ENCODE measurements at regions not wholly inside any gene's neighbourhood (a gene's known extent, or its start where the extent isn't known, plus 50 kb on each side); places are given as distances from the start of the nearest gene placed in this dataset.

- no peak overlapping the region for H3K9ac ChIP-seq (ENCODE audit: low read length)
- H2AK5ac ChIP-seq (ENCODE audit: low read length, severe bottlenecking), result no peak overlapping the region
- H3K27me3 ChIP-seq (ENCODE audit: control insufficient read depth in 1 of 2, insufficient read depth in 1 of 2, low read length in 2 of 2), result no peaks in the 10 kb centered on the region
- H2BK15ac ChIP-seq (ENCODE audit: low read depth, poor library complexity, severe bottlenecking), result no peak overlapping the region
- WGBS, result 80% methylated on average over 2 of the region's 3 CpGs
- H2AFZ ChIP-seq (ENCODE audit: low read depth, low read length), result no peak overlapping the region
- H3K18ac ChIP-seq (ENCODE audit: low read depth in 1 of 2, low read length in 2 of 2), result no peak overlapping the region
- H4K91ac ChIP-seq (ENCODE audit: low read length), result no peak overlapping the region
- H3K79me1 ChIP-seq (replicated peaks; ENCODE audit: low read length, poor library complexity, severe bottlenecking), result no peaks in the 10 kb centered on the region
- peaks cover 7% of the 10 kb centered on the region for H3K9me3 ChIP-seq (ENCODE audit: control insufficient read depth, low read length)
- no peak overlapping the region for H3K27ac ChIP-seq (ENCODE audit: low read length, poor library complexity, severe bottlenecking)
- H2BK120ac ChIP-seq (ENCODE audit: low read depth, low read length), result no peak overlapping the region
- no peak overlapping the region for H2BK5ac ChIP-seq (ENCODE audit: low read depth, low read length, poor library complexity, severe bottlenecking)
- no peak overlapping the region for H3K4me2 ChIP-seq (ENCODE audit: low read length, poor library complexity, severe bottlenecking)
- H3K23ac ChIP-seq (ENCODE audit: low read length in 2 of 2), result no peak overlapping the region
- no peak overlapping the region for H4K8ac ChIP-seq (ENCODE audit: low read length)
- no peaks in the 10 kb centered on the region for H3K36me3 ChIP-seq (ENCODE audit: control insufficient read depth in 1 of 2, insufficient read depth in 2 of 2, low read depth in 1 of 2, low read length in 2 of 2)
- no peak for DNase-seq
- no peak overlapping the region for H3K14ac ChIP-seq (ENCODE audit: low read length in 2 of 2)
- no peak overlapping the region for H3K4me3 ChIP-seq (ENCODE audit: insufficient read depth in 1 of 2, low read depth in 1 of 2, low read length in 2 of 2)
- no peak overlapping the region for H2BK12ac ChIP-seq (ENCODE audit: low read length in 2 of 2)
- no peaks in the 10 kb centered on the region for H3K4me1 ChIP-seq (ENCODE audit: control insufficient read depth, insufficient read depth, low read depth, low read length)
- no peak overlapping the region for H3K4ac ChIP-seq (ENCODE audit: low read depth in 1 of 2, low read length in 2 of 2)
Measured at GRCh38 chr12:97292588-97292987, 170.0 kb upstream of the RMST start.

- no peak overlapping the region for H3K18ac ChIP-seq (ENCODE audit: low read depth in 1 of 2, low read length in 2 of 2)
- H3K36me3 ChIP-seq (ENCODE audit: control insufficient read depth in 1 of 2, insufficient read depth in 2 of 2, low read depth in 1 of 2, low read length in 2 of 2), result no peaks in the 10 kb centered on the region
- no peaks in the 10 kb centered on the region for H3K27me3 ChIP-seq (ENCODE audit: control insufficient read depth in 1 of 2, insufficient read depth in 1 of 2, low read length in 2 of 2)
- H3K4me1 ChIP-seq (ENCODE audit: control insufficient read depth, insufficient read depth, low read depth, low read length), result no peaks in the 10 kb centered on the region
- H2BK12ac ChIP-seq (ENCODE audit: low read length in 2 of 2), result no peak overlapping the region
- no peak overlapping the region for H2BK5ac ChIP-seq (ENCODE audit: low read depth, low read length, poor library complexity, severe bottlenecking)
- no peak overlapping the region for H2AFZ ChIP-seq (ENCODE audit: low read depth, low read length)
- H4K8ac ChIP-seq (ENCODE audit: low read length), result no peak overlapping the region
- no peak overlapping the region for H3K27ac ChIP-seq (ENCODE audit: low read length, poor library complexity, severe bottlenecking)
- no peak overlapping the region for H2BK15ac ChIP-seq (ENCODE audit: low read depth, poor library complexity, severe bottlenecking)
- no peak overlapping the region for H3K4me3 ChIP-seq (ENCODE audit: insufficient read depth in 1 of 2, low read depth in 1 of 2, low read length in 2 of 2)
- H3K79me1 ChIP-seq (replicated peaks; ENCODE audit: low read length, poor library complexity, severe bottlenecking), result no peaks in the 10 kb centered on the region
- no peak overlapping the region for H3K4ac ChIP-seq (ENCODE audit: low read depth in 1 of 2, low read length in 2 of 2)
- no peak overlapping the region for H3K4me2 ChIP-seq (ENCODE audit: low read length, poor library complexity, severe bottlenecking)
- WGBS, result 63% methylated on average over 1 of the region's 1 CpG
- no peak overlapping the region for H2BK120ac ChIP-seq (ENCODE audit: low read depth, low read length)
- H4K91ac ChIP-seq (ENCODE audit: low read length), result no peak overlapping the region
- no peak for DNase-seq
- H3K23ac ChIP-seq (ENCODE audit: low read length in 2 of 2), result no peak overlapping the region
- H2AK5ac ChIP-seq (ENCODE audit: low read length, severe bottlenecking), result no peak overlapping the region
- H3K9me3 ChIP-seq (ENCODE audit: control insufficient read depth, low read length), result peaks cover 7% of the 10 kb centered on the region
- H3K14ac ChIP-seq (ENCODE audit: low read length in 2 of 2), result no peak overlapping the region
- H3K9ac ChIP-seq (ENCODE audit: low read length), result no peak overlapping the region
Measured at GRCh38 chr12:97293541-97293940, 169.1 kb upstream of the RMST start.

GRCh38 chr12:97299847-97300246, 162.8 kb upstream of the RMST start:
- 86% methylated on average over 5 of the region's 5 CpGs for WGBS
- peaks cover 6% of the 10 kb centered on the region for H3K9me3 ChIP-seq (ENCODE audit: control insufficient read depth, low read length)
- H3K79me1 ChIP-seq (replicated peaks; ENCODE audit: low read length, poor library complexity, severe bottlenecking), result no peaks in the 10 kb centered on the region
- H2AK5ac ChIP-seq (ENCODE audit: low read length, severe bottlenecking), result no peak overlapping the region
- DNase-seq, result no peak
- no peak overlapping the region for H3K14ac ChIP-seq (ENCODE audit: low read length in 2 of 2)
- no peak overlapping the region for H3K18ac ChIP-seq (ENCODE audit: low read depth in 1 of 2, low read length in 2 of 2)
- no peak overlapping the region for H4K8ac ChIP-seq (ENCODE audit: low read length)
- H3K4me1 ChIP-seq (ENCODE audit: control insufficient read depth, insufficient read depth, low read depth, low read length), result no peaks in the 10 kb centered on the region
- H2BK15ac ChIP-seq (ENCODE audit: low read depth, poor library complexity, severe bottlenecking), result no peak overlapping the region
- H3K27me3 ChIP-seq (ENCODE audit: control insufficient read depth in 1 of 2, insufficient read depth in 1 of 2, low read length in 2 of 2), result no peaks in the 10 kb centered on the region
- H3K27ac ChIP-seq (ENCODE audit: low read length, poor library complexity, severe bottlenecking), result peak overlapping the region; percentile 17
- H2BK5ac ChIP-seq (ENCODE audit: low read depth, low read length, poor library complexity, severe bottlenecking), result no peak overlapping the region
- H2AFZ ChIP-seq (ENCODE audit: low read depth, low read length), result no peak overlapping the region
- H3K9ac ChIP-seq (ENCODE audit: low read length), result no peak overlapping the region
- H3K4me2 ChIP-seq (ENCODE audit: low read length, poor library complexity, severe bottlenecking), result no peak overlapping the region
- H2BK12ac ChIP-seq (ENCODE audit: low read length in 2 of 2), result no peak overlapping the region
- H4K91ac ChIP-seq (ENCODE audit: low read length), result no peak overlapping the region
- no peaks in the 10 kb centered on the region for H3K36me3 ChIP-seq (ENCODE audit: control insufficient read depth in 1 of 2, insufficient read depth in 2 of 2, low read depth in 1 of 2, low read length in 2 of 2)
- H3K23ac ChIP-seq (ENCODE audit: low read length in 2 of 2), result no peak overlapping the region
- H3K4ac ChIP-seq (ENCODE audit: low read depth in 1 of 2, low read length in 2 of 2), result no peak overlapping the region
- H3K4me3 ChIP-seq (ENCODE audit: insufficient read depth in 1 of 2, low read depth in 1 of 2, low read length in 2 of 2), result no peak overlapping the region
- H2BK120ac ChIP-seq (ENCODE audit: low read depth, low read length), result no peak overlapping the region

GRCh38 chr12:97300431-97300830, 162.2 kb upstream of the RMST start:
- Histone ChIP-seq H3K4me1 (ENCODE audit: control insufficient read depth, insufficient read depth, low read depth, low read length) (no peaks in the 10 kb centered on the region), H2AFZ (ENCODE audit: low read depth, low read length) (no peak overlapping the region), H2BK15ac (ENCODE audit: low read depth, poor library complexity, severe bottlenecking) (no peak overlapping the region), H3K23ac (ENCODE audit: low read length in 2 of 2) (no peak overlapping the region), H3K4ac (ENCODE audit: low read depth in 1 of 2, low read length in 2 of 2) (no peak overlapping the region), H2BK12ac (ENCODE audit: low read length in 2 of 2) (no peak overlapping the region), H3K9me3 (ENCODE audit: control insufficient read depth, low read length) (no peaks in the 10 kb centered on the region), H2AK5ac (ENCODE audit: low read length, severe bottlenecking) (no peak overlapping the region), H3K36me3 (ENCODE audit: control insufficient read depth in 1 of 2, insufficient read depth in 2 of 2, low read depth in 1 of 2, low read length in 2 of 2) (no peaks in the 10 kb centered on the region), H3K27ac (ENCODE audit: low read length, poor library complexity, severe bottlenecking) (no peak overlapping the region), H3K4me3 (ENCODE audit: insufficient read depth in 1 of 2, low read depth in 1 of 2, low read length in 2 of 2) (no peak overlapping the region), H3K79me1 (replicated peaks; ENCODE audit: low read length, poor library complexity, severe bottlenecking) (no peaks in the 10 kb centered on the region), H2BK120ac (ENCODE audit: low read depth, low read length) (no peak overlapping the region), H3K18ac (ENCODE audit: low read depth in 1 of 2, low read length in 2 of 2) (no peak overlapping the region), H3K27me3 (ENCODE audit: control insufficient read depth in 1 of 2, insufficient read depth in 1 of 2, low read length in 2 of 2) (no peaks in the 10 kb centered on the region), H3K14ac (ENCODE audit: low read length in 2 of 2) (no peak overlapping the region), H2BK5ac (ENCODE audit: low read depth, low read length, poor library complexity, severe bottlenecking) (no peak overlapping the region), H4K8ac (ENCODE audit: low read length) (no peak overlapping the region), H3K4me2 (ENCODE audit: low read length, poor library complexity, severe bottlenecking) (no peak overlapping the region), H3K9ac (ENCODE audit: low read length) (no peak overlapping the region), H4K91ac (ENCODE audit: low read length) (no peak overlapping the region)
- WGBS, result 59% methylated on average over 4 of the region's 5 CpGs
- DNase-seq, result no peak
